Right ventricle myocardium superior (tissue), 1 donor: ENCODE measurements at regions not wholly inside any gene's neighbourhood (a gene's known extent, or its start where the extent isn't known, plus 50 kb on each side); places are given as distances from the start of the nearest gene placed in this dataset.

Experiments used
- ATAC-seq: fragments of 200-7000 bp; cut with Tn5 transposase; one replicate; pipeline ENCODE4 v1.9.1; 2020; ENCODE audit warnings: mild to moderate bottlenecking; ENCODE audit not compliant: poor library complexity
- DNase-seq: peaks from one replicate; pipeline ENCODE4 v3.0.0-alpha.2; 2020
- intact Hi-C: fragments of 100-400 bp; cut with DNase I; formaldehyde crosslinking; loops from one replicate; pipeline ENCODE4 v1.11.2; 2022
- donor health status: DM: no; HTN: yes; CAD: no; lungs with severe emphysema.

DNA sequence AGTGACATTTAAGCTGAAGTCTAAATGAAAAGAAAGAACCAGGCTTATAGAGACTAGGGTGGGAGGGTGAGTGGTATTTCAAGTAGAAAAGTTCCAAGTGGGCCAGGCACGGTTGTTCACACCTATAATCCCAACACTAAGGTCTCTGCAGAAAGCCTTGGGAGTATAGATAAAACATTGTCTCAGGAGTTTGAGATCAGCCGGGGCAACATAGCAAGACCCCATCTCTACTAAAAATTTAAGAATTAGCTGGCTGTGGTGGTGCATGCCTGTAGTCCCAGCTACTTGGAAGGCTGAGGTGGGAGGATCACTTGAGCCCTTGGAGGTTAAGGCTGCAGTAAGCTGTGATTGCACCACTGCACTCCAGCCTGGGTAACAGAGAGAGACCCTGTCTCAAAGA lies 143.4 kb upstream of the PKDCC start:
- intact Hi-C loops, result no loop called here
- ATAC-seq (no peak), DNase-seq (no peak)

GRCh38 chr2:41905597-41906337 lies 142.1 kb upstream of the PKDCC start:
- ATAC-seq (no peak), DNase-seq (no peak)
- intact Hi-C loops, result no loop called here

DNA sequence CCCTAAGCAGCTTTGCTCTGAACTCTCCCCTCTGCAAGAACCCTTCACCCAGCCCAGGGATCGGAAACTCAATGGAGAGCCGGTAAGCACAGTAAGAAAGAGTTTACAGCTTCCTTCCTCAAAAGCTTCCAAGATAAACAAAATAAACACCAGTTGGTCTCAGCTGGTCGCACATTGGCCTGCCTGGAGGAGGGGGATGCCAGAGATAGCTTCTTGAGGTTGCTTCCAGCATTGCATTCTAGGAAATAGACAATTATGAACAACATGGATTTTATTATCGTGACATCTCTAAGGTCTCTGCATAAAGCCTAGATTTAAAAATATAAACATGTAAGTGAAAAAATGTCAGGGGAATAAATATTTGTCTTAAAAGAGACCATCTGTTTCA lies 141.5 kb upstream of the PKDCC start:
- intact Hi-C loops, result no loop called here
- ATAC-seq (peak; percentile 15), DNase-seq (no peak)

DNA sequence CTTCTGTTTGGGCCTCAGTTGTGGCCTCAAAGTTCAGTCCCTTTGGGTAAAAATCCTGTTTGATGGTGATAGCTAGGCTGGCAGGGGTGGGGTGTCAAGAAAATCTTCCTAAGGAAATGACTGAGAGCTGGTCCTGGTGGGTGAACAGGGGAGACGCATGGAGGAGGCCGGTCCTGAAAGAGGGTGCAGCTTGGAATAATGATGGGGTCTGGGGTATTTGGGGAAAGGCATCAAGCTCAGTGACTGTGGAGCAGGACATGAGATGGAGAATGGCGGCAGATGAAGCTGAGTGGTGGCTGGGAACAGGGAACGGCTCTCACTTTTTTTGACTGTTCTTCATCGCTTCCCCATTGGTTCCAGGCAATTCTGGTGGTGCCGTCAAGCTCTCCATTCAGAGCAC lies 140.7 kb upstream of the PKDCC start:
- ATAC-seq, result no peak
- no peak for DNase-seq
- intact Hi-C loops, result no loop called here

DNA sequence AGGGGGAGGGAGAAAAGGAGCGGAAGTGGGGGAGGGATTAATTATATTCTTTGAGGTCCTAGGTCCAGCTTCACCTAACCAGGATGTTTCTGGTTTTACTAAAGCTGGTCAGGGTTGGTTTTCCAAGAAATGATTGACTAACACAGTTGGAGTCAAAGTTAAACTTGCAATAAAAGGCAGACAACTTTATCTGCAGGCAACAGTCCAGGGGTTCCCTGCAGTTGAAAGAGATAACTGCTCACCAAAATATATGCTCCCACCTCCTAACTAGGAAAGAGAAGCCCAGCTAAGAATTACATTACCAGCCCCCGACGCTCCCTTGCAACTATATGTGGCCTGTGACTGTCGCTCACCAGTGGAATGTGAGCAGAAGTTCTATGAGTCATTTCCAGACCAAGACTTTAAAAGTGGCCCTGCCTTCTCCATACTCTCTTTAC lies 140.0 kb upstream of the PKDCC start:
- no peak for DNase-seq
- no peak for ATAC-seq
- intact Hi-C loops, result no loop called here

GRCh38 chr2:41908349-41908748 lies 139.5 kb upstream of the PKDCC start:
- intact Hi-C loops, result no loop called here
- no peak for DNase-seq
- no peak for ATAC-seq

- intact Hi-C loops, result no loop called here
- ATAC-seq, result no peak
- DNase-seq, result no peak
Observed at GRCh38 chr2:41909584-41909983, 138.2 kb upstream of the PKDCC start.

GRCh38 chr2:41910126-41910525 lies 137.7 kb upstream of the PKDCC start:
- intact Hi-C loops, result no loop called here
- no peak for ATAC-seq
- no peak for DNase-seq

DNA sequence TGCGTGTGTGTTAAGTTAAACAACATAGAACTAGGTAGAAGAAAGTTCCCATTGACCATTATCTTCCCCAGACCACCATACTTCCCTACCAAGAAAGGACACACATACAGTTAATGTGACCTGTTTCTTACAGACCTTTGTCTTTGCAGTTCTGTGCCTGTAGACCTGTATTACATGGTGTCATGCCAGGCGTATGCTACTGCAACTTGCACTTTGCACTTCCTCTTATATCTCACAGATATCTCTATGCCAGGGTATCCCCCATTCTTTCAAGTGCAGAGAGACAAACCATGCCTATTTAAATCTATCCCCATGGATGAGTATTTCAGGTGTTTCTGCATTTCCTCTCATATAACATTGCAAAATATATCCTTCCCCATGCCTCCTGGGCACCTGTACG lies 136.8 kb upstream of the PKDCC start:
- DNase-seq (no peak), ATAC-seq (no peak)
- intact Hi-C loops, result no loop called here

- ATAC-seq, result peak; percentile 71
- intact Hi-C loops, result no loop called here
- no peak for DNase-seq
Observed at GRCh38 chr2:41912337-41912736, 135.5 kb upstream of the PKDCC start.

DNA sequence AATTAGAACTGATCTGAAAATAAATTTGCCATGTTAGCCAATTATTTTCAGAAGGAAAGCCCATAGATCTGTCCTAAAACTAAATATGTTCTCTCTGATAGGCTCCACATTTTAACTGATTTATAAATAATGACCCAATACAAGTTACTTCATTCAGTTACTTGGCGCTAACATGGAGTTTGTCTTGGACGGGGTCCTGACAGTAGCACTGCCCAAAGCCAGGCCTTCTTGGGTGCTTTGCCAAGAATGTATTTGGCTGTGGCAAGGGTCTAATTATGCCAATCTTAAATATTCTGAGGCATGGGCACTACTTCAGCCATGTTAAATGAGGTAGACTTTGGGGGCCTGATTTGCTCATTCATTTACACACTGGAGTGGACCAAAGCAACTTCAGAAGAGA lies 135.0 kb upstream of the PKDCC start:
- ATAC-seq, result peak; percentile 57
- intact Hi-C loops, result no loop called here
- DNase-seq, result no peak

GRCh38 chr2:41913311-41913710 lies 134.5 kb upstream of the PKDCC start:
- DNase-seq (no peak), ATAC-seq (peak; percentile 83)
- intact Hi-C loops, result no loop called here

GRCh38 chr2:41913921-41914609 lies 133.8 kb upstream of the PKDCC start:
- DNase-seq (peak; percentile 44), ATAC-seq (peak; percentile 36)
- intact Hi-C loops, result no loop called here

DNA sequence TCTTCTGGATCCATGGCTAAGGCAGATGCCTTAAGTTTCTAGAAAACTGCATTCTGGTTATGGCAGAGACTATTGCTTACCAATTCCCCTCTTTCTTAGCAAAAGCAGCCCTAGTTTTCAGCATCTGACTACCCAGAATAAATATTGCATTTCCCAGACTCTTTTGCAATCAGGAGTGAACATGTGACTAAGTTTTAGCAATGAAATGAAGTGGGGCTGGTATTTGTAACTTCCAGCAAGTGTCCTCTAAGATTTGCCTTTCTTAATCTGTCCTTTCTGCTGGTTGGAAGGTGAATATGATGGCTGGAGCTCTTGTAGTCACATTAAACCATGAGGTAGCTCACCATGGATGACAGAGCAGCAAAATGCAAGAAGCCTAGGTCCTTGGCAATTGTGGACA lies 132.9 kb upstream of the PKDCC start:
- ATAC-seq, result no peak
- intact Hi-C loops, result no loop called here

GRCh38 chr2:41916177-41916576 lies 131.6 kb upstream of the PKDCC start:
- intact Hi-C loops, result no loop called here
- DNase-seq (no peak), ATAC-seq (no peak)

More for the DNA sequence above, 132.9 kb upstream of the PKDCC start:
- no peak for DNase-seq

GRCh38 chr2:41917587-41917986 lies 130.2 kb upstream of the PKDCC start:
- ATAC-seq, result no peak
- intact Hi-C loops, result no loop called here
- no peak for DNase-seq

DNA sequence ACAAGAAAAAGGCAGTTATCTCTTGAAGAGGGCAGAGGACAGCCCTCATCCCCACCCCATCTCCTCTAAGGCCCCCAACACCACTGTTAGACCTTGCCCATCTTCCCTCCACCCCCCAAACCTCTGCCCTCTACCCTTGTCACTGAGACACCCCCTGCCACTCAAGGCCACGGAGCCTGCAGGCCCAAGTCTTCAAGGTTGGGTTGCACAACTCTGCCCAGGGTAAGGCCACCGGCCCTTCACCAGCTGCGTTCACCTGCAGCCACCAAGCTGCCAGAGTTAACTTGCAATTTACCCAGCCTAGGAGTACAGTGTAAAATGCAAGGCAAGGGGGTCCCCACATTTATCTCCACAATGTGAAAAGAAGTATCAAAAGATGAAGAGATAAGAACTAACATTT lies 128.7 kb upstream of the PKDCC start:
- DNase-seq (no peak), ATAC-seq (no peak)
- intact Hi-C loops, result no loop called here

- intact Hi-C loops, result no loop called here
- ATAC-seq (no peak), DNase-seq (no peak)
Observed at GRCh38 chr2:41920181-41920580, 127.6 kb upstream of the PKDCC start.

DNA sequence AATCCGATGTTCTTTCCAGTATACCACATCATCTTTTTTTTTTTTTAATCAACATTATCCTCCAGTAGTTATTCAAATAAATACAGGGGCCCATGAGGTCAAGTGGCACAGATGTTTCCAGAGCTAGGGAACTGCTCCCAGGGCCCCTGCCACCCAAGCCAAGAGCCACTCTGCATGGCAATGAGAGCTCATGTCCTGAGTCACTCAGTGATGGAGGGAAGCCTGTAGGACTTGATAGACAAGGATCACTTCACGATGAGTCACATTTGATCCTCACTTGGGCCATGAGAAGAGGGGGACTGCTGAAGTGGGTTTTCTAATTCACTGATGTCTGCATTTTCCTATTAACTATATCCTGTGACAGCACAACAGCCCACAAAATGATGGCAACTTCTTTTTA lies 127.0 kb upstream of the PKDCC start:
- intact Hi-C loops, result no loop called here
- no peak for DNase-seq
- ATAC-seq, result no peak

DNA sequence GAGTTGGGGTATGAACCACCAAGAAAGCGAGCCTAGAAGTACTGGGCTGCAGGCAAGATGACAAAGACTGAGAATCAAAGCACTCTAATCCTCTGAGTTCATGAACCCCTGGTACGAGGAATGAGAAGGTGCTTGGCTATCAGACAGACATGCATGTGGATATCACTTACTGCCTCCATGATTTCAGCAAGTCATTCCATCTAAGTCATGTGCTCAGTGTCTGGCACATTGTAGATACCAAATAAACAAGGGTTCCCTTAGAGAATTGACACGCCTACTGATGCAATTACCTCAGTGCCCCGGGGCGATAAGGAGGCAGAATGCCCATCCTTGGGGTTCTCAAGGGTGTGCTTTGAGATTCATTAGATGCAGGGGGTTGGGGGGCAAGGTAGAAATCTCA lies 125.6 kb upstream of the PKDCC start:
- intact Hi-C loops, result no loop called here
- ATAC-seq (peak; percentile 48), DNase-seq (no peak)
